WTC11 (cell line): ENCODE measurements at regions not wholly inside any gene's neighbourhood (a gene's known extent, or its start where the extent isn't known, plus 50 kb on each side); places are given as distances from the start of the nearest gene placed in this dataset.

Source experiments
- ATAC-seq: fragments of 200-7000 bp; cut with Tn5 transposase; 2 replicates; pipeline ENCODE4 v1.10.0; 2021; ENCODE audit warnings: mild to moderate bottlenecking, moderate library complexity
- CTCF ChIA-PET: fragments of 300-600 bp; sonication (Branson Sonifier 250); formaldehyde crosslinking; loops from one replicate; lab custom pipeline; 2021; ENCODE audit warnings: antibody characterized with exemption; lab: Charles Lee
- POLR2A ChIA-PET: fragments of 350-600 bp; sonication (Branson Sonifier 250); formaldehyde crosslinking; loops from one replicate; lab custom pipeline; 2021; ENCODE audit warnings: antibody characterized with exemption; lab: Charles Lee
- DNase-seq: peaks from one replicate; pipeline ENCODE4 v3.0.0; 2021; ENCODE audit warnings: low spot score
- H3K27ac Mint-ChIP-seq: 2 replicates; pipeline ENCODE4 v1.8.0; 2021; ENCODE audit warnings: mixed read lengths
- H3K27me3 Mint-ChIP-seq: 2 replicates; pipeline ENCODE4 v1.8.0; 2021; ENCODE audit warnings: low read depth, mild to moderate bottlenecking, moderate library complexity, mixed read lengths
- H3K36me3 Mint-ChIP-seq: 2 replicates; pipeline ENCODE4 v1.8.0; 2021; ENCODE audit warnings: mixed read lengths
- H3K4me1 Mint-ChIP-seq: 2 replicates; pipeline ENCODE4 v1.8.0; 2022; ENCODE audit warnings: mixed read lengths
- H3K4me3 Mint-ChIP-seq: 2 replicates; pipeline ENCODE4 v1.8.0; 2021; ENCODE audit warnings: mild to moderate bottlenecking, moderate library complexity, mixed read lengths
- H3K9me3 Mint-ChIP-seq: 2 replicates; pipeline ENCODE4 v1.8.0; 2021; ENCODE audit warnings: mixed read lengths
- ATF1 ChIP-seq: sonication (generic); formaldehyde crosslinking; IDR thresholded peaks from 2 replicates; pipeline ENCODE4 v1.8.1; 2023; ENCODE audit warnings: mild to moderate bottlenecking, moderate library complexity, missing genetic modification reagents
- CDX4 ChIP-seq: fragments of 250-450 bp; sonication (Bioruptor Pico); IDR thresholded peaks from 2 replicates; pipeline ENCODE4 v1.9.0; 2021; ENCODE audit warnings: moderate library complexity, mild to moderate bottlenecking, inconsistent platforms, borderline replicate concordance
- E2F1 ChIP-seq: sonication (generic); formaldehyde crosslinking; IDR thresholded peaks from 2 replicates; pipeline ENCODE4 v1.8.0; 2022; ENCODE audit warnings: mild to moderate bottlenecking, missing genetic modification reagents
- EMX1 ChIP-seq: fragments of 250-450 bp; sonication (Bioruptor Pico); IDR thresholded peaks from 2 replicates; pipeline ENCODE4 v1.8.0; 2021; ENCODE audit warnings: mild to moderate bottlenecking
- IRF2 ChIP-seq: sonication (generic); formaldehyde crosslinking; IDR thresholded peaks from 2 replicates; pipeline ENCODE4 v1.8.0; 2022; ENCODE audit warnings: low read depth, missing genetic modification reagents, borderline replicate concordance
- JUN ChIP-seq: sonication (generic); formaldehyde crosslinking; IDR thresholded peaks from 2 replicates; pipeline ENCODE4 v1.8.0; 2023; ENCODE audit warnings: mild to moderate bottlenecking, missing genetic modification reagents
- MXD4 ChIP-seq: fragments of 250-450 bp; sonication (Bioruptor Pico); IDR thresholded peaks from 2 replicates; pipeline ENCODE4 v1.8.0; 2021; ENCODE audit warnings: mild to moderate bottlenecking, moderate library complexity, borderline replicate concordance
- MYBL2 ChIP-seq: sonication (generic); formaldehyde crosslinking; IDR thresholded peaks from 2 replicates; pipeline ENCODE4 v1.8.1; 2023; ENCODE audit warnings: mild to moderate bottlenecking, moderate library complexity, missing genetic modification reagents
- NFATC4 ChIP-seq: fragments of 250-450 bp; sonication (Bioruptor Pico); IDR thresholded peaks from 2 replicates; pipeline ENCODE4 v1.9.0; 2021; ENCODE audit warnings: mild to moderate bottlenecking
- PRDM15 ChIP-seq: sonication (generic); formaldehyde crosslinking; IDR thresholded peaks from 2 replicates; pipeline ENCODE4 v1.8.0; 2022; ENCODE audit warnings: missing genetic modification reagents
- PREB ChIP-seq: sonication (generic); formaldehyde crosslinking; IDR thresholded peaks from 2 replicates; pipeline ENCODE4 v1.8.1; 2022; ENCODE audit warnings: mild to moderate bottlenecking, missing genetic modification reagents, moderate library complexity, borderline replicate concordance
- TEAD1 ChIP-seq: sonication (generic); formaldehyde crosslinking; IDR thresholded peaks from 2 replicates; pipeline ENCODE4 v1.8.0; 2022; ENCODE audit warnings: mild to moderate bottlenecking, missing genetic modification reagents
- ZBTB21 ChIP-seq: sonication (generic); formaldehyde crosslinking; IDR thresholded peaks from 2 replicates; pipeline ENCODE4 v1.8.1; 2023; ENCODE audit warnings: mild to moderate bottlenecking, missing genetic modification reagents, borderline replicate concordance
- ZNF317 ChIP-seq: sonication (generic); formaldehyde crosslinking; IDR thresholded peaks from 2 replicates; pipeline ENCODE4 v1.8.1; 2023; ENCODE audit warnings: low read depth, mild to moderate bottlenecking, moderate library complexity, missing genetic modification reagents, borderline replicate concordance
- ZNF532 ChIP-seq: fragments of 250-450 bp; sonication (Bioruptor Pico); IDR thresholded peaks from 2 replicates; pipeline ENCODE4 v1.9.0; 2021; ENCODE audit warnings: mild to moderate bottlenecking, borderline replicate concordance
- ZNF671 ChIP-seq: fragments of 250-450 bp; sonication (Bioruptor Pico); IDR thresholded peaks from 2 replicates; pipeline ENCODE4 v1.8.0; 2021; ENCODE audit warnings: mild to moderate bottlenecking
- TF ChIP-seq, protein P1 (sequence below): sonication (generic); formaldehyde crosslinking; IDR thresholded peaks from 2 replicates; pipeline ENCODE4 v1.8.1; 2022; ENCODE audit warnings: mild to moderate bottlenecking, moderate library complexity, missing genetic modification reagents
- TF ChIP-seq, protein P2 (sequence below): sonication (generic); formaldehyde crosslinking; conservative IDR thresholded peaks from 2 replicates; pipeline ENCODE4 v1.8.1; 2022; ENCODE audit warnings: mild to moderate bottlenecking, missing genetic modification reagents
- TF ChIP-seq, protein P3 (sequence below): sonication (generic); formaldehyde crosslinking; IDR thresholded peaks from 2 replicates; pipeline ENCODE4 v1.8.1; 2022; ENCODE audit warnings: low read depth, mild to moderate bottlenecking, moderate library complexity, missing genetic modification reagents, borderline replicate concordance

- TF ChIP-seq ZNF532 (CRISPR knock-in tag) (no peak), ZNF671 (CRISPR knock-in tag) (no peak), MYBL2 (CRISPR knock-in tag) (no peak), TEAD1 (CRISPR knock-in tag) (0 out of 2 replicates have a peak, but pooled peaks have one; percentile 54), CDX4 (no peak)
- TF ChIP-seq, protein P1, sequence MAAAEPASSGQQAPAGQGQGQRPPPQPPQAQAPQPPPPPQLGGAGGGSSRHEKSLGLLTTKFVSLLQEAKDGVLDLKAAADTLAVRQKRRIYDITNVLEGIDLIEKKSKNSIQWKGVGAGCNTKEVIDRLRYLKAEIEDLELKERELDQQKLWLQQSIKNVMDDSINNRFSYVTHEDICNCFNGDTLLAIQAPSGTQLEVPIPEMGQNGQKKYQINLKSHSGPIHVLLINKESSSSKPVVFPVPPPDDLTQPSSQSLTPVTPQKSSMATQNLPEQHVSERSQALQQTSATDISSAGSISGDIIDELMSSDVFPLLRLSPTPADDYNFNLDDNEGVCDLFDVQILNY (CRISPR knock-in tag) = no peak
Observed at GRCh38 chr6:129766959-129767728, 57.2 kb upstream of the ARHGAP18 start (continued).

DNA sequence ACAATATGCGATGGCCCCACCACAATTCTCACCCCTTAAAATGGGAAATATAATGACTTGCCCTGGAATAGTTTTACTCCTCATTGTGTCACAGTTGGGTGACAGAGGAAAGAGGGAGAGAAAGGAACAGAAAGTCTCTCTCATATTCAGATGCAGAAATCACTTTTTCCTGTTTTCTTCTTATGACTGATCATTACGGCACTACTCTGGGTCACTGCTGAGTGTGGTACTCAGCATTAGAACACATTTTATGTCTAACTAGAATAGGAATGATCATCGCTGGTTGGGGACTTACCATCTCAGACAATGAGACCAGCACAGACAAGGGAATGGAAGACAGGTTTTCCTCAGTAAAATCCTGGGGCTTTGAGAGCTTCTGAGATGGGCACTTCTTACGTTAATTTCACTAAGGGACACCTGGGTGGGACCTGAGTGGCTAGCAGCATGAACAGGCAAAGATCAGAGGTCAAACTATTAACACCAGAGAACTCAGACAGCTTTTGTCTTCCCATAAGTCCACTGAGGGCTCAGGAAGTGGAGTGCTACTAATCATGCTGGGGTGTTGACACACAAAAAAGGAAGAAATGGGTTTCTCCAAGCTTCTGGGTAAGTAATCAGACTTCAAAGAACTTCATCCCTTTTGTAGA is 54.9 kb upstream of the ARHGAP18 start:
- Mint-ChIP-seq H3K36me3 (no peaks in the 10 kb centered on the region), H3K9me3 (no peaks in the 10 kb centered on the region), H3K27me3 (peaks cover 39% of the 10 kb centered on the region), H3K27ac (no peak overlapping the region), H3K4me1 (peaks cover 15% of the 10 kb centered on the region), H3K4me3 (no peak overlapping the region)
- ChIA-PET CTCF (interaction anchor here (1.2 to 3.9 kb wide), 2 partner anchors 10 to 21 kb away, joined by 3 to 31 read pairs; no protein-coding TSS in a partner anchor), POLR2A (no interaction called here)
- ATAC-seq (peak; percentile 8; the same call in 1 of the 2 replicates), DNase-seq (no peak)
- TF ChIP-seq JUN = no peak
- TF ChIP-seq NFATC4 (CRISPR knock-in tag) = no peak
- TF ChIP-seq ZNF317 (CRISPR knock-in tag) = no peak
- TF ChIP-seq ATF1 (CRISPR knock-in tag) = no peak
- no peak for TF ChIP-seq PREB (CRISPR knock-in tag)
- TF ChIP-seq, protein P2, sequence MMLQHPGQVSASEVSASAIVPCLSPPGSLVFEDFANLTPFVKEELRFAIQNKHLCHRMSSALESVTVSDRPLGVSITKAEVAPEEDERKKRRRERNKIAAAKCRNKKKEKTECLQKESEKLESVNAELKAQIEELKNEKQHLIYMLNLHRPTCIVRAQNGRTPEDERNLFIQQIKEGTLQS (CRISPR knock-in tag) = no peak
- TF ChIP-seq EMX1 (CRISPR knock-in tag) = no peak
- TF ChIP-seq PRDM15 (CRISPR knock-in tag) = no peak
- TF ChIP-seq E2F1 (CRISPR knock-in tag) = no peak
- TF ChIP-seq, protein P3, sequence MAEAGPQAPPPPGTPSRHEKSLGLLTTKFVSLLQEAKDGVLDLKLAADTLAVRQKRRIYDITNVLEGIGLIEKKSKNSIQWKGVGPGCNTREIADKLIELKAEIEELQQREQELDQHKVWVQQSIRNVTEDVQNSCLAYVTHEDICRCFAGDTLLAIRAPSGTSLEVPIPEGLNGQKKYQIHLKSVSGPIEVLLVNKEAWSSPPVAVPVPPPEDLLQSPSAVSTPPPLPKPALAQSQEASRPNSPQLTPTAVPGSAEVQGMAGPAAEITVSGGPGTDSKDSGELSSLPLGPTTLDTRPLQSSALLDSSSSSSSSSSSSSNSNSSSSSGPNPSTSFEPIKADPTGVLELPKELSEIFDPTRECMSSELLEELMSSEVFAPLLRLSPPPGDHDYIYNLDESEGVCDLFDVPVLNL (CRISPR knock-in tag) = no peak
- TF ChIP-seq MYBL2 (CRISPR knock-in tag) = no peak
- TF ChIP-seq IRF2 (CRISPR knock-in tag) = no peak
- TF ChIP-seq MXD4 (CRISPR knock-in tag) = no peak
- TF ChIP-seq ZBTB21 (CRISPR knock-in tag) = no peak
